ENCODE measurements at regions not wholly inside any gene's neighbourhood (a gene's known extent, or its start where the extent isn't known, plus 50 kb on each side); places are given as distances from the start of the nearest gene placed in this dataset.
A peak's percentile ranks its signal among the peaks of the same experiment; 100 is the strongest.

DNA sequence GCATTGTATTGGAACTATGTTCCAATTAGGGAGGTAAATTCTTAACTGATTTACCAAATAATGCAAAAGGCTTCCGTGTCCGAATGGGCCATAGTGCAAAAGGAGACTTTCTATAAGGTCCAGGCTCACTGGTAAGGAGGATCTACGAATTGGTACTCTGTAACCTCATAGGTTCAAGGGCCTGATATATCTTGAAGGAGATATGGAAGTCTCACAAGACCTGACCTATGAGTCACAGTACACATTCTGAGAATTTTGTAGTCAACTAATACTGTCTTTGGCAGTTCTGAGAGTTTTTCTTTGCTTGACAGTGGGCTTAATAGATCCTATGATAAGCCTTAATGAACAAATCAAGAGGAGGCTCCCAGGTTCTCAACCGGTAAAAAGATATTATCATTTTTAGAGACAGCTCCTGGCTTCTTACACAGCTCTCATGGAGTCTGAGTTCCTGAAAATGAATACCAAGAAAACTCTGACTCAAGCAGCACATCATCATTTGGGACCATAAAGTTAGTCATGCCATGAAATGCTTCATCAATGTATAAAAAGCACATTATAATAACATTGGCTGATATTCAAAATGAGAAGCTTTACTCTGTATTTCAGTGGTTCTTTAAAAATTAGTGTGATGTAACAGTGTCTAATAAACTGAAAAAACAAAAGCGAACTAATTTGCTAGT lies 1275.2 kb upstream of the CRIM1 start:
- DNase-seq = no peak

DNA sequence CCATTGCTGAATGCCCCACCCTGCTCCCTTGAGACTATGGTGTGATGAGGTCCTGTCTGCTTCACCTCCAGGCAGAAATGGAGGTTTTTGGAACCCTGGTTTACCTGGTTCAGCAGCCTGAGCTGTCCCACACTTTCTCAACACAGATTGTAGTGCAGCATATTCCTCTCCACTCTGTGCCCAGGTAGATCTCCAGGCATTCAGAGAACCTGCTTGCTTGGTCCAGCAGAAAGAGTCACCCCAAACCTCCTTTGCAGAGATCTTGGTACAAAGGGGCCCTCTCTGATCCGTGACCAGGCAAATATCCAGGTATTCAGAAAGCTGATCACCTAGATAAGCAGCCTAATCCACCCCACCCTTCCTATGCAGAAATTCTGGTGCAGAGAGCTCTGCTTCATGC lies 1288.2 kb upstream of the CRIM1 start:
- DNase-seq = no peak

DNA sequence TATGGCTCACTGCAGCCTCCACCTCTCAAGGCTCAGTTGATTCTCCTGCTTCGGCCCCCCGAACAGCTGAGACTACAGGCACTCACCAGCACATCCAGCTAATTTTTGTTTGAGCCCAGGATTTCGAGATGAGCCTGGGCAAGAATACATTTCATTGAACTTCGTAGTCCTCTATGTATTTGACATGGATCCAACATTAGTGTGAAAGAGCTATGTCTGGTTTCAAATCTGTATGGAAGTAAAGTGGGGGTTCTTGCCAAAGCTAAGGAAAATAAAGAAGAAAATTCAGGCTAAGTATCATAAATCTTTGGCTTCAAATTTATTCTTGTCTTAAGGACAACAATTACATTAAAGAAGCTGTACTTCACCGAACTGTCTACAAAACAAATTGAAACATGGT lies 1291.7 kb upstream of the CRIM1 start:
- no peak for DNase-seq

DNA sequence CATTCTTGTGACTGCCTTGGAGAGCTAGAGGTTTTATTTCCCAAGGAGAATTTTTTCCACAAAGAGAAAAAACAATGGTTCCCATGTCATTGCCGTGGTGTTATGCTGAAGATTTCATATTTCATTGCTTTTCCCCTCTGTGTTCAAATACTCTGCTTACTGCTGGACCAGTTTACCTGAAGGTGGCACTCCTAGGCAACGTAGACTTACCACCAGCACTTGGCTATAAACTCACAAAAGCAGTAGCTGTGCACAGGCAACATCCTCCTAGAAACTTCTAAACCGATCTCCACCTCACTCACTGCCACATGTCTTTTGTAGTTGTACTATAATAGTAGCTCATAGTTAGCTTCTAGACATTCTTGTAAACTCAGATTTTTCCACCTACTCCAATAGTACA lies 1319.7 kb upstream of the CRIM1 start:
- no peak for DNase-seq

DNA sequence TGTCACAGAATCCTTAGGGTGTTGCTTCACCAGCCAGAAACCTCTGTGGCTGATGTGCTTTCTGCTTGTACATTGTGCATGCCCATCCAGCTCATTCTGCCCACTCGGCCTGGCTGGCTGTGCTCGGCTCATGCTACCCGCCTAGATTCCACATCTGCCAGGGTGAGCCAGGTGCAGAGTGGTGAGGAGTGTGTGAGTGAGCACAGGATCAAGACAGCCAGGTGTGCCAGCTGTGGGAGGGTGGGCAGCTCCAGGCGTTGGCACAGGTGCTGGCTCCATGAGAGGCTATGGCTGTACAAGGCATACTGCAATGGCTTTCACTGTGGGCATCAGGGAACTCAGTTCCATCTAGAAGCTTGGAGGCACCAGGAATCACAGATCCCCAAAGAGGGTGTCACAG lies 1321.8 kb upstream of the CRIM1 start:
- DNase-seq = no peak

DNA sequence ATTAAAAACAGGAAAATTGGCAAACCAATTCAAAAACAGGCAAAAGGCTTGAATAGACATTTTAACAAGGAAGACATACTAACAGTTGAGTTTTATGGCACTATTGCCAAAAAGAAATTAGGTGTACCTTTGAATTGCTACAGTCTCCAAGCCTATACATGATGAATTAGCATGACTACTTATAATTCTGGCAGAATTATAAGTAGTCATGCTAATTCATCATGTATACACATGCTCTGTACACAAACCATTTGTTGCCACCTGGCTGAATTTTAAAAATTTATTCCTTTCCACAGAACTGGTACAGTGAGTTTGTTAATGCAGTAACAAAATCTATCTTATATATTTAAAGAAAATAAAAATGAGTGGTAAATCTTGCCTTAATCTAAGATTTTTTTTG lies 1332.0 kb upstream of the CRIM1 start:
- DNase-seq = no peak

DNA sequence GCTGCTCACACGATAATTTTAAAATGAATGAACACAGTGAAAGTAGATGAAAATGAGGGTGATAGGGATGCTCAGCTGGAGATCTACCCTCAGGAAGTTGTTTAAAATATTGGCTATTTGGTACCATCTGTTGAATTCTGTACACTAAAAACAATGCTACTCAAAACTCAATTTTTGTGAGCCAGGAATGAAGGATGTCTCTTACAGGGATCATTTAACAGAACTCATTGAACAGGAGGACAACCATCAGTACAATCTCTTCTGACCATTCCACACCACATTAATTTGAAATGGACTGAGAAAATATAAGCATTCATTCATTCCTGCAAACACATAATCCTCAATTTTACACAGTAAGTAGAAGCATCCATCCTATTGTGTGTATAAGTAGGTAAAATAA lies 1355.1 kb upstream of the CRIM1 start:
- DNase-seq = no peak

DNA sequence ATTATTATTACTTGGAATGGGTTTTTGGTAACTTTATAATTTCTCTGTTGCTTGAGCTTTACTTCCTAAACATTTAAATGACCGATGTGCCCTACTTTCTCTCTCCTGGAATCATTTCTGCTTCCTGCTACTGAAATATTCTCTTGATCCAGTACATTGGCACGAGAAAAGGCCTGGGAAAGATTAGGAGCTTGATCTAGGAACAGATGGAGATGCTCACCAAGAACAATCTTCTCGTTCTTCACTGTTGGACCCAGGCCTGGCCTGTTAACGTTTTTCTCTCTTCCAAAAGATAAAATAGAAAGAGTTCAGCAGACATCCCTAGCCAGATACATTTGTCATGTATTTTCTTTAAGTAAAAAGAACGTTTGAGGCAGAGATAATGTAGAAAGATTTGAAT lies 1356.8 kb upstream of the CRIM1 start:
- no peak for DNase-seq

DNA sequence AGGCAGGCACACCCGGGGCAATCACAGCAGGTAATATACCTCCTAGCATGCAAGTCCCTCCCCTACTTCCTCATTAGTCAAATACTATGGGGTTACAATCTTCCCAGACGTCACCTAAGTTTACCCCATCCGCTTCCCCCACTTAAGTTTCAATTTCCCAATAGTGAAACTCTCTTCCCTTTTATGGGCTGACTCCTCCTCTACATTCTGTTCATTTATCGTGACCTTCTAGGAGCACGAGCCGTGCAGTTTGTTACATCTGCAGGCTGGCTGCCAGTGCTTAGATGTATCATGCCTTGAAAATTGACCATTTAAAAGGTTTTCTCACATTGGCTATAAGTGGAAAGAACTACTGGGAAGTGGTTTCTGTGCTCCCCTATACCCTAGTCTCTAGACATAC lies 1357.8 kb upstream of the CRIM1 start:
- no peak for DNase-seq

DNA sequence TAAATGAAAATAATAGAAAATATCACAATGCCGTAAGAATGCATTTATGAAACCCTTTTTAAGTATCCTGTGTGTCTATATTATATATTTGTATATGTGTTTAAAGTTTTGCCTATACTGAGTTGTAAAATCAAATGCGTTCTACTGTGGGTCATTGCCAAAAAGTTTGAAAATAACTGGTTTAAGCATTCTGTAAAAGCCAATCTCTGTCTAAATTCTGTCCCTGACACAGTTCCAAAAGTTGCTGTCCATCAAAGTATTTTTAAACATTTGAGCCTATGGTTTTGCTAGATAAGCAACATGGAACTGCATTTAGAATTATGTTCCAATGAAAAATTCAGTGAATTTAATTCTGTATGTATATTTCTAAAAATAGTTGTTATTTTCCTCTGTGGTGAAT lies 1360.4 kb upstream of the CRIM1 start:
- DNase-seq = no peak

DNA sequence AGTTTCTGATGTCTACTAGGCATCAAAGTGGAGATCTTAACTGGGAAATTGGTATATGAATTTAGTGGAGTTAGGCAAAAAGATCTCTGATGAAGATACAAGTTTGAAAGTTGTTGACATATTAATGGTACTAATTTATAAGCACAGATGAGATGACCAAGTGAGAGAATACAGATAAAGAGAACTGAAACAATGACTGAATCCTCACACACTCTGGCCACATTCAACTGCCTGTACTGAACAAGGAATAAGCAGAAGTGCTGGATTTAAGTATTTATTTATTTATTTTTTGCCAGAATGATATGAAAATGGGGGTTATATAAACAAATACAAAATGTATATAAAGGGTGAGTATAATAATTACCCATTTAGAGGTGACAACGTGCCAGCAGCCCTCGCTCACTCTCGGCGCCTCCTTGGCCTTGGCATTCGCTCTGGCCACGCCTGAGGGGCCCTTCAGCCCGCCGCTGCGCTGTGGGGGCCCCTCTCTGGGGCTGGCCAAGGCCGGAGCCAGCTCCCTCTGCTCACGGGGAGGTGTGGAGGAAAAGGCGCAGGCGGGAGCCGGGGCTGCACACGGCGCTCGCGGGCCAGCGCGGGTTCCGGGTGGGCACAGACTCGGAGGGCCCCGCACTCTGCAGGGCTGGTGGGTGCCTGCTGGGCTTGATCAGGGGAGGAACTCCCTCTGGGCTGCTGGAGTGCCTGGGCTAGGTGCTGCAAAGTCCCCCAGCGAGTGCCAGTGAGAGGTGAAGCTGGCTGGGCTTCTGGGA lies 1363.9 kb upstream of the CRIM1 start:
- no peak for DNase-seq

DNA sequence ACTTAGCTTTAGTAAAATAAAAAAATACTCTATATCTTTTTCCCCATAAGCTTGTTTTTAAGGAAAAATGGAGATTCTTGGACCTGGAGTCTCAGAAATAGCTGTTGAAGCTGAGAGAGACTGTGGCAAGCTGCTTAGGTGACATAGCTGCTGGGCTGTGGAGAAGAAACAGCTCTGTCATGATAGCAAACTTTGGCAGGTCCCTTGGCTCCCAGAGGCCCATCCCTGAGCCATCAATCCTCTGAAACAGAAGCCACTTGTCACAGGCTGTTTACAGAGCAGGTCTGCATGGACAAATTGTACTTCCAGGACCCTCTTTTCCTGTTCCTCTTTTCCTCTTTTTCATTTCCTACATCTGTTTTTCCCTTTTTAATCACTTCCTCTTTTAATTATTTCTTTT lies 1370.1 kb upstream of the CRIM1 start:
- no peak for DNase-seq

DNA sequence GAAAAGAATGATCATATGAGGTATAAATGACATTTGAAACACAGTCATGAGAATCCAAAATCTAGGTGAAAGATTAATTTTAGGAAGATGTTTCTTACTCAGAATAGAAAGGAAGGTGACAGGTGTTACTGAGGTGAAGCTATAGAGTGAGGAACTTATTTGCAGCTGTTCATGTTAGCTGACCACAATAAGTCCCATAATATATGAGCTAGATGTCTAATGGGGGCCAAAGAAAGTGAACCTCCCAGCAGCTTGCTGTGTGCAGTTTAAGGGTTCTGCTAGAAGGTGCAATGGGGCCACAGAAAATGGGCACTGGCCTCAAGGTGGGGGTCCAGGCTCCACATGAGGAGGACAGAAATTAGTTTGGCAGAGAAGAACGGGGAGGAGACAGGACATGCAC lies 1374.9 kb upstream of the CRIM1 start:
- no peak for DNase-seq

DNA sequence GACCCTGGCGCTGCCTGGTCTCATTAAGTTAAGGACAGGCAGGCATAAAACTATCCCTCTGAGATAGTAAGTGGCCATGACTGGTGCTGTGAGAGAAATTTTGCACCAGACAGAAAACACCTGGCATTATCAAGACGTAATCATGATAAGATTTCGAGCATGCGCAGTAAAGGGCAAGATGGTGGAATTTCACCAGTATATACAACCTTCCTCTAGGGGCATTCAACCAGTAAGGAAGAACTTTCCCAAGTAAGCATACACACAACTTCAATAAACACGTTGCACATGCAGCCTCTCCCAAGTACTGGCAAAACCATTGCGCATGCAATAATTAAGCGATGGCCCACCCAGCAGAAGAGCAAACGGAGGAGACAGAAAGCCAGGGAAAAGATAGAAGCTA lies 1376.4 kb upstream of the CRIM1 start:
- DNase-seq = no peak

DNA sequence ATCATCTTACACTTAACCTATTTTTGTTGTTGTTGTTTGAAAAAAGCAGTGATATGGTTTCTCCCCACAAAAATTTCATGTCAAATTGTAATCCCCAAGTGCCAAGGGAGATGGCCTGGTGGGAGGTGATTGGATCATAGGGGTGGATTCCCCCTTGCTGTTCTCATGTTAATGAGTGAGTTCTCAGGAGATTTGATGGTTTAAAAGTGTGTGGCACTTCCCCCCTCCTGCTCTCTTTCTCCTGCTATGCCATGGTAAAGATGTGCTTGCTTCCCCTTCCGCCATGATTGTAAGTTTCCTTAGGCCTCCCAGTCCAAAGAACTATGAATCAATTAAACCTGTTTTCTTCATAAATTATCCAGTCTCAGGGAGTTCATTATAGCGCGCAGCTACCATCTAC lies 1362.7 kb upstream of the FAM98A start:
- DNase-seq = no peak

DNA sequence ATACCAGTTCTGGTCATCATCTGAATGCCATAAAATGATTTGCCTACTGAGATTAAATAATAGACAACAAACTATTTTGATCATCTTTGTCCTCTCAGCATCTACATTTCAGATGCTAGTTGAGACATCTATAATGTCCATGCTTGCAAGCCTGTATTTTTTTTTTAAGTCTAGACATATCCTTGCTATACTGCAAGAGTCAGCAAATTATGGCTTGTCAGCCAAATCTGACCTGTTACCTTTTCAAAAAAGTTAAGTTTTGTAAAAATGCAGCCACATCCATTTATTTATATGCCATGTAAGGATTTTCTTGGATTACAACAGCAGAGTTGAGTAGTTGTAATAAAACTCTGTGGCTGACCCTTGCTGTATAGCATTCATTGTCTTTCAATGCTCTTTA lies 1355.7 kb upstream of the FAM98A start:
- DNase-seq = no peak

DNA sequence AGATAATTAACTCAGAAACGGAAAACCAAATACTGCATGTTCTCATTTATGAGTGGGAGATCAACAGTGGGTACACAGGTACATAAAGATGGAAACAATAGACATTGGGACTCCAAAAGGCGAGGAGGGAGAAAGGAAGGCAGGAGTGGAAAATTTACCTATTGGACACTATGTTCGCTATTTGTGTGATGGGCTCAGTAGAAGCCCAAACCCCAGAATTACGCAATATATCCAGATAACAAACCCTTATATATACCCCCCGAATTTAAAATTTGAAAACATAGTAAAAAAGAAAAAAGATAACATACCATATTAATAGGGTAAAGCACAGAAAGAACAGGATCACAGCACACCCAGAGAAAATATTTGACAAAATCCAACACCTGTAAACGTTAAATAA lies 1351.7 kb upstream of the FAM98A start:
- DNase-seq = no peak

DNA sequence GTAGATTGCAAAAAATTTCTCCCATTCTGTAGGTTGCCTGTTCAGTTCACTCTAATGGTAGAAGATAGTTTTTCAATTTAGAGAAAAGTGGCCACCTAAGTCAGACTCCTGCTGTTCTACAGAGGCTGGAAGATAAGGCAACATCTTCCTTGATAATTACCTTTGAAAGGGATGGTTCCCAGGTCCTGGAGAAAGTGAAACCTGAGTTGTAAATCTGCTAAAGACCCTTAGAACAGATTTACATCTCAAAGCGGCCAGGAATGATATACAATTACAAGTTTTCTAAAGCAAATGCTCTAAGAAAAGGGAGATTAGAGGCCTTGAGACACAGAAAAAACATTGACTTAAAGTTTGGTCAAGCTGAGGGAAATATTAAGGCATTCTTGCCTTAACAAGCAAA lies 1350.2 kb upstream of the FAM98A start:
- no peak for DNase-seq

DNA sequence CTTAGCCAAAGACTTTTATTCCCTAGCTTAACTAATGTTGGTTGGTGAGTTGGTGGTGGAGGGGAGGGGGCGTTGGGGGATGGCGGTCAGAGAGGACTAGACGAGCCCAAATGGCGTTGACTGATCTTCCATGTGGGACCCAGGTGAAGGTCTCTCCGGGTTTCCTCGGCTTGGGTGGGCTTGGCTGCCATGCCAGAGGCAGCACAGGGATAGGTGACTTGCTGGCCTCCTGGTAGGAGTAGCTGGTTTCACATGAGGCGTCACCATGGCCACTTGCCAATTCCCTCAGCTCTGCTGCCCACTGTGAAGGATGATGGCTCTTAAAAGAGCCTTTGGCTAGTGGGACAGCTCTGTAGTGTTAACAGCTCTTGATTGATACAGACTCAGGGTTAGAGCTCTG lies 1337.0 kb upstream of the FAM98A start:
- no peak for DNase-seq

DNA sequence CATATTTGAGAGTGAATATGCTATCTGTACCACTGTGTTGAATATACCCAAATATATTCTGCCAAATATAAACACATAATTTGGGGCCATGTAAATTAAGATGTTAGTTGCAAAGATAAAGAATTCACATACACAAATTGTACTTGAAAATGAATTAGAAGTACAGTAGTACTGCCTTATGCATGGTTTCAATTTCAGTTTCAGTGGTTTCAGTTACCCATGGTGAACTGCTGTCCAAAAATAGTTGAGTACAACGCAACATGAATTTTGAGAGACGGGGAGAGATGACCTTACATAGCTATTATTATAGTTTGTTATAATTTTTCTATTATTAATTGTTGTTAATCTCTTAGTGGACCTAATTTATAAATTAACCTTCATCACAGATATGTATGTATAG lies 1313.0 kb upstream of the FAM98A start:
- DNase-seq = no peak

DNA sequence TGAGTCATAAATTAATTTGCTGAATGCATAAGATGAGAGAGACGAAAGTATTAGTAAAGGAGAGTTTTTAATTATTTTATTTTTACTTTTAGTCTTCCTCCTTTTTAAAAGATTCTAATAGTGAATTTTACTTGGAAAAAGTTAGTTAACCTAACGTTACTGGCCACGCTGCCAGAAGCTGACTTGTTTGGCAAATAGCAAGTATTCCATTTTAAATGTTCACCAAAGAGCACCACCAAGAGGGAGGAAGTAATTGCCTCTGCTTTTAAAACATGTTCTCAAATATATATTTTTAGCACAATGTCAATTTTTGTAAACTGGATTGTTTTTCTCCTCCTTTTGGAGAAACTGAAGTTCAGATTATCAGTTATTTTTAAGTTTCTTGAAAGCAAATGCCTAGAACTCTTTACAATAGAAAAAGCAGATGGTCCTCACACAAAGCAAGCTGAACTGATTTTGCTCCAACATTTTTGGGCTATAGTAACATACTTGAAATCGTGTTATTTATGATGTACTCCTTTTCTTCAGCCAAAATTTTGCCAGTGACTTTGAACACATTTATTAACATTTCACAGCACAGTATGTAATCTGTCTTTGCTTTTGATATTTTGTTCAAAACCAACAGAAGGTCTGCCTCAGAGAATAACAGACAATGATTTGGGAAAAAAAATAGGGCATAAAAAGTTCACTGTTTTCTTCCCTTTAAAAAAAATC lies 1311.0 kb upstream of the FAM98A start:
- peak; percentile 24 for DNase-seq

DNA sequence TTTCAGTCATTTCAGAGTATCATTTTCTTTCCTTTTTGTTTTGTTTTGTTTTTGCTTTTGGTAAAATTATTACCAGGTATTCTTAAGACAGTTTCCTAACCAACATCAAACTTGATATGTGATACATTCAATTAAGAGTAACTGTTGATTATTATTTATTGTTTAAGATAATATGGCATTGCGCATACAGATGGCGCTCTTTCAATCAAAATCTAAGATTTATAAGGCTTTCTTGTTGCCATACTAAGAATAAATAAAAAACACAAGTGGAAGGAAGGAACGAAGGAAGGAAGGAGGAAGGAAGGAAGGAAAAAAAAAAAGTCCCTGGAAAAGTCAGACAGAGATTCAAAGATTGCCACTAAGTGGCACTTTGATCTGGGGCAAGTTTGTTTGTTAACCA lies 1308.7 kb upstream of the FAM98A start:
- no peak for DNase-seq

DNA sequence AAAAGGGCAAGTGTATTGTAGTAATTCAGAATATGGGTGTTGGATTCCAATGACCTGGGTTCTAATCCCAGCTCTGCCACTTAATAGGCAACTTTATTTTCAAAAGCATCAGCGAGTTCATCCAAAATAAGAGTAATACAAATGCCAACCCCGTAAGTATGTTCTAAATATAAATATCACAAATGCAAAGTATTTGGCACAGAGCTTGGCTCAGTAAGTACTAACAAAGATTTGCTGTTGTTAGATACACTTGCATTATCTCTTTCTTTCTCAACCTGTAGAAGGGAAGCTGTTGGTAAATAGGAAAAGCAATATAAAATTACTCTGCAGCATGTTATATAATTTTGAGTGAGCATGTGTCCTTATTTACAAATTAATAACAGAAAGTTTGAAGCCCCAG lies 1302.6 kb upstream of the FAM98A start:
- no peak for DNase-seq

DNA sequence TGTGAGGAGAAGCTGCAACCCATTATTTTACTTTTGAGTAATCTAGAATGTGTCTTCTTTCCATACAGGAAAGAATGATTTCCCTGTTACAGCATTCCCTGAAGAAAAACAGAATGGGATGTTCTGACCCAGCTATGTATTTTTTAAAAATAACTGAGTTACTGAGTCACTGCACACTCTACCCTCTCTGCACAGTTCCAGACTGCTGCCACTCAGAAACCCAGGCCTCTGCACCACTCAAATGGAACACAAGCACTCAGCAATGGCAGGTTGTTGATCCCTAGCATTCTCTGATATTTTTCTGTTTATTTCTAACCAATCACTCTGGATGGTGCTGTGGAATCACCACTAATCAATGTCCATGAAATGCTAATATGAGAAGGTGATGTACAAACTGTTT lies 1300.0 kb upstream of the FAM98A start:
- no peak for DNase-seq

Measured in right hindlimb (tissue), 1 donor.